Astrocyte (in vitro differentiated cells and primary cell): ENCODE measurements at regions not wholly inside any gene's neighbourhood (a gene's known extent, or its start where the extent isn't known, plus 50 kb on each side); places are given as distances from the start of the nearest gene placed in this dataset.
A peak's percentile ranks its signal among the peaks of the same experiment; 100 is the strongest.

Source experiments
- DNase-seq: peaks from one replicate; pipeline ENCODE4 v3.0.0-alpha.2; 2010; ENCODE audit warnings: low read depth
- FAIRE-seq: peaks from 2 replicates; lab custom pipeline; 2011; peaks lifted over from hg19 to GRCh38; lab: Jason Lieb, UNC
- H2AFZ ChIP-seq: 2 replicates; pipeline ENCODE4 v1.6.0; 2012; ENCODE audit warnings: low read depth, low read length, inconsistent platforms
- H3K27ac ChIP-seq: 2 replicates; pipeline ENCODE4 v1.5.1; 2011; ENCODE audit warnings: low read depth, low read length, inconsistent platforms
- H3K27me3 ChIP-seq: 2 replicates; pipeline ENCODE4 v1.6.0; 2011; ENCODE audit warnings: low read length, inconsistent platforms; ENCODE audit not compliant: insufficient read depth
- H3K36me3 ChIP-seq: 2 replicates; pipeline ENCODE4 v1.5.1; 2011; ENCODE audit warnings: low read length, inconsistent platforms; ENCODE audit not compliant: insufficient read depth
- H3K4me1 ChIP-seq: 2 replicates; pipeline ENCODE4 v1.5.1; 2011; ENCODE audit warnings: low read length, inconsistent platforms; ENCODE audit not compliant: insufficient read depth
- H3K4me2 ChIP-seq: 2 replicates; pipeline ENCODE4 v1.6.0; 2012; ENCODE audit warnings: low read length, inconsistent platforms
- H3K4me3 ChIP-seq: 2 replicates; pipeline ENCODE4 v1.5.1; 2011; ENCODE audit warnings: low read depth, mild to moderate bottlenecking, low read length, inconsistent platforms; ENCODE audit not compliant: insufficient read depth
- H3K79me2 ChIP-seq: 2 replicates; pipeline ENCODE4 v1.6.0; 2012; ENCODE audit warnings: mild to moderate bottlenecking, low read length, inconsistent platforms; ENCODE audit not compliant: insufficient read depth
- H3K9ac ChIP-seq: 2 replicates; pipeline ENCODE4 v1.6.0; 2012; ENCODE audit warnings: mild to moderate bottlenecking, low read length, inconsistent platforms
- H3K9me3 ChIP-seq: 2 replicates; pipeline ENCODE4 v1.5.1; 2012; ENCODE audit warnings: low read depth, mild to moderate bottlenecking, low read length, inconsistent platforms; ENCODE audit not compliant: insufficient read depth
- H4K20me1 ChIP-seq: 2 replicates; pipeline ENCODE4 v1.6.0; 2012; ENCODE audit warnings: low read length, inconsistent platforms; ENCODE audit not compliant: insufficient read depth
- H3K27ac Mint-ChIP-seq: one replicate; pipeline ENCODE4 v1.8.0; 2021; ENCODE audit warnings: mild to moderate bottlenecking, mixed read lengths; ENCODE audit not compliant: unreplicated experiment
- H3K27me3 Mint-ChIP-seq: one replicate; pipeline ENCODE4 v1.8.0; 2021; ENCODE audit warnings: low read depth, mixed read lengths; ENCODE audit not compliant: unreplicated experiment
- H3K36me3 Mint-ChIP-seq: one replicate; pipeline ENCODE4 v1.8.0; 2021; ENCODE audit warnings: low read depth, mixed read lengths; ENCODE audit not compliant: unreplicated experiment
- H3K4me1 Mint-ChIP-seq: one replicate; pipeline ENCODE4 v1.8.0; 2021; ENCODE audit warnings: low read depth, mixed read lengths; ENCODE audit not compliant: unreplicated experiment
- H3K4me3 Mint-ChIP-seq: one replicate; pipeline ENCODE4 v1.8.0; 2021; ENCODE audit warnings: mild to moderate bottlenecking, moderate library complexity, mixed read lengths; ENCODE audit not compliant: unreplicated experiment
- H3K9me3 Mint-ChIP-seq: one replicate; pipeline ENCODE4 v1.8.0; 2021; ENCODE audit warnings: mild to moderate bottlenecking, mixed read lengths; ENCODE audit not compliant: unreplicated experiment
- EZH2 ChIP-seq: IDR thresholded peaks from 2 replicates; pipeline ENCODE4 v1.6.1; 2012; ENCODE audit warnings: mild to moderate bottlenecking, low read length, inconsistent platforms; ENCODE audit not compliant: insufficient read depth
- TF ChIP-seq, protein P1 (sequence below): IDR thresholded peaks from 2 replicates; pipeline ENCODE4 v1.5.1; 2011; ENCODE audit warnings: low read depth, mild to moderate bottlenecking, inconsistent platforms, low read length, moderate library complexity; ENCODE audit not compliant: insufficient read depth

DNA sequence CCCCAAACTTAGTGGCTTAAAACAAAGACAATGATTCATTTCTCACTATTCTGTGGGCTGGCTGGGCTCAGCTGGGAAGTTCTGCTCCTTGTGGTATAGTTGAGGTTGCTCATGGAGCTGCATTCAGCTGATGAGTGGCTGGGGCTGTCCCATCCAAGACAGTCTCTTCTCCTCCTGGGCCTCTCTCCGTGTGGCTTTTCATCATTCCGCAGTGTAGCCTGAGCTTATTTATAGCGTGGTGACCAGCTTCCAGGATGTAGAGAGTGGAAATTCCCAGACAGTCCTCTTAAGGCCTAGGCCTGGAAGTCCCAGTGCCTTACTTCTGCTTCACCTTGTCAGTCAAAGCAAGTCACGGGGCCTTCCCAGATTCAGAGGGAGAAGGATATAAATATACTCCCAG lies 136.7 kb upstream of the DAZL start:
- Mint-ChIP-seq H3K36me3 (no peaks in the 10 kb centered on the region), H3K4me3 (no peak overlapping the region), H3K27ac (peak overlapping the region; percentile 83), H3K9me3 (peaks cover 13% of the 10 kb centered on the region), H3K27me3 (no peaks in the 10 kb centered on the region), H3K4me1 (peaks cover 12% of the 10 kb centered on the region)
- Histone ChIP-seq H3K79me2 (no peaks in the 10 kb centered on the region), H3K27ac (peak overlapping the region; percentile 78), H3K9ac (peak overlapping the region; percentile 41), H3K4me2 (peak overlapping the region; percentile 64), H3K36me3 (no peaks in the 10 kb centered on the region), H2AFZ (no peak overlapping the region), H3K4me3 (no peak overlapping the region), H3K9me3 (no peaks in the 10 kb centered on the region), H4K20me1 (no peaks in the 10 kb centered on the region), H3K27me3 (no peaks in the 10 kb centered on the region), H3K4me1 (peaks cover 7% of the 10 kb centered on the region)
- FAIRE-seq (peak; percentile 49), DNase-seq (peak; percentile 85)
- TF ChIP-seq, protein P1, sequence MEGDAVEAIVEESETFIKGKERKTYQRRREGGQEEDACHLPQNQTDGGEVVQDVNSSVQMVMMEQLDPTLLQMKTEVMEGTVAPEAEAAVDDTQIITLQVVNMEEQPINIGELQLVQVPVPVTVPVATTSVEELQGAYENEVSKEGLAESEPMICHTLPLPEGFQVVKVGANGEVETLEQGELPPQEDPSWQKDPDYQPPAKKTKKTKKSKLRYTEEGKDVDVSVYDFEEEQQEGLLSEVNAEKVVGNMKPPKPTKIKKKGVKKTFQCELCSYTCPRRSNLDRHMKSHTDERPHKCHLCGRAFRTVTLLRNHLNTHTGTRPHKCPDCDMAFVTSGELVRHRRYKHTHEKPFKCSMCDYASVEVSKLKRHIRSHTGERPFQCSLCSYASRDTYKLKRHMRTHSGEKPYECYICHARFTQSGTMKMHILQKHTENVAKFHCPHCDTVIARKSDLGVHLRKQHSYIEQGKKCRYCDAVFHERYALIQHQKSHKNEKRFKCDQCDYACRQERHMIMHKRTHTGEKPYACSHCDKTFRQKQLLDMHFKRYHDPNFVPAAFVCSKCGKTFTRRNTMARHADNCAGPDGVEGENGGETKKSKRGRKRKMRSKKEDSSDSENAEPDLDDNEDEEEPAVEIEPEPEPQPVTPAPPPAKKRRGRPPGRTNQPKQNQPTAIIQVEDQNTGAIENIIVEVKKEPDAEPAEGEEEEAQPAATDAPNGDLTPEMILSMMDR = peak; percentile 4
- TF ChIP-seq EZH2 = no peak

DNA sequence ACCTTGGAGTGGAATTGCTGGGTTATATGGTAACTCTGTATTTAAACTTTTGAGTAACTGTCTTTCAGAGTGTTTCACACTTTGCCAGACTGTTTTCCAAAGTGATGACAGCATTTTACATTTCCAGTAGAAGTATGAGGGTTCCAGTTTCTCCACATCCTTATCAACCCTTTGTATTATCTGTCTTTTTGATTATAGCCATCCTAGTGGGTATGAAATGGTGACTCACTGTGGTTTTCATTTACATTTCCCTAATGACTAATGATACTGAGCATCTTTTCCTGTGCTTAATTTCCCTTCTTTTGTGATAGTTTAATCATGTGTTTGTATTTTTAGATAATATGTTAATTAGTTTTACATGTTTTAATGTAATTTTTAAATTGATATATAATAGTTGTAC lies 138.1 kb upstream of the DAZL start:
- no peaks in the 10 kb centered on the region for H3K36me3 ChIP-seq
- H2AFZ ChIP-seq = no peak overlapping the region
- no peak overlapping the region for H3K4me3 Mint-ChIP-seq
- TF ChIP-seq, protein P1 = no peak
- TF ChIP-seq EZH2 = no peak
- H3K27me3 Mint-ChIP-seq = no peaks in the 10 kb centered on the region
- FAIRE-seq (peak; percentile 32), DNase-seq (peak; percentile 46)
- no peaks in the 10 kb centered on the region for H3K27me3 ChIP-seq
- no peaks in the 10 kb centered on the region for H3K36me3 Mint-ChIP-seq
- no peak overlapping the region for H3K9ac ChIP-seq
- H4K20me1 ChIP-seq = no peaks in the 10 kb centered on the region
- no peak overlapping the region for H3K4me3 ChIP-seq
- H3K4me1 ChIP-seq = peaks cover 7% of the 10 kb centered on the region
- no peak overlapping the region for H3K27ac ChIP-seq
- H3K4me2 ChIP-seq = no peak overlapping the region
- no peaks in the 10 kb centered on the region for H3K79me2 ChIP-seq
- H3K9me3 Mint-ChIP-seq = peaks cover 13% of the 10 kb centered on the region
- no peaks in the 10 kb centered on the region for H3K9me3 ChIP-seq
- peaks cover 12% of the 10 kb centered on the region for H3K4me1 Mint-ChIP-seq
- H3K27ac Mint-ChIP-seq = no peak overlapping the region

DNA sequence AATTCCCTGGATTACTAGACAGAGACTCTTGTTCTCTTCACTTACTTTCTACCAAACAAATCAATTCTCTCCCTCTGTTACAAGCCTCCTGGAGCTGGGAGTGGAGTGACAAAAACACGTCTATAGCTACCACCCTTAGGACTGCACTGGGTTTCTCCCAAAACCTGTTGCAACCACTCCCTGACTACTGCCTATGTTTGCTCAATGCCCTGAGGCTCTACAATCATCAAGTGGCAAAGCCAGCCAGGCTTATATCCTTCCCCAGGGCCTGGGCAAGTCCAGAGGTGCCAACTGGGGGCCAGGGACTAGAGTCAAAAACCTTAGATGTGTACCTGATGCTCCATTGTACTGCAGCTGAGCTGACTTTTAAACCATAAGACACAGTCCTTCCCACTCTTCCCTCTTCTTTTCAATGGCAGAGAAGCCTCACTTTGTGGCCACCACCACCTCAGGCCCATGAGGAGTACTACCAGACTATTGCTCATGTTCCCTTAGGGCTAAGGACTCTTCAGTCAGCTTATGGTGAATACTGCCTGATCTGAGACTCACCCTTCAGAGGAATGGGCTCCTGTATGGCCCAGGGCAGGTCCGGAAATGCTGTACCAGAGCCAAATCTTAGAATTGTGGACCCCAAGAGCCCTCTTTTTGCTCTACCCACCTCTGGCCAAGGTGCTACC lies 125.4 kb upstream of the PLCL2 start:
- no peaks in the 10 kb centered on the region for H3K36me3 ChIP-seq
- no peak overlapping the region for H3K27ac ChIP-seq
- H3K4me2 ChIP-seq = no peak overlapping the region
- H3K4me3 Mint-ChIP-seq = no peak overlapping the region
- H3K36me3 Mint-ChIP-seq = no peaks in the 10 kb centered on the region
- H3K9me3 Mint-ChIP-seq = peaks cover 2% of the 10 kb centered on the region
- H3K27me3 ChIP-seq = no peaks in the 10 kb centered on the region
- FAIRE-seq (no peak), DNase-seq (no peak)
- H2AFZ ChIP-seq = no peak overlapping the region
- TF ChIP-seq EZH2 = no peak
- TF ChIP-seq, protein P1 = no peak
- no peaks in the 10 kb centered on the region for H3K79me2 ChIP-seq
- no peaks in the 10 kb centered on the region for H4K20me1 ChIP-seq
- no peak overlapping the region for H3K9ac ChIP-seq
- H3K27ac Mint-ChIP-seq = no peak overlapping the region
- no peaks in the 10 kb centered on the region for H3K27me3 Mint-ChIP-seq
- no peaks in the 10 kb centered on the region for H3K4me1 ChIP-seq
- H3K4me3 ChIP-seq = no peak overlapping the region
- H3K4me1 Mint-ChIP-seq = peaks cover 2% of the 10 kb centered on the region
- H3K9me3 ChIP-seq = no peaks in the 10 kb centered on the region
